MM.1S (cell line): ENCODE measurements at regions not wholly inside any gene's neighbourhood (a gene's known extent, or its start where the extent isn't known, plus 50 kb on each side); places are given as distances from the start of the nearest gene placed in this dataset.

Experiments used
- DNase-seq: peaks from one replicate; pipeline ENCODE4 v3.0.0-alpha.2; 2015
- H2AFZ ChIP-seq: fragments of 300-600 bp; sonication (generic); 2 replicates; pipeline ENCODE4 v1.6.0; 2016; ENCODE audit warnings: antibody characterized with exemption, low read length
- H3F3A ChIP-seq: fragments of 300-600 bp; sonication (generic); 2 replicates; pipeline ENCODE4 v1.6.1; 2016; ENCODE audit warnings: mild to moderate bottlenecking, antibody characterized with exemption, low read length, moderate library complexity, mixed read lengths; ENCODE audit not compliant: insufficient read depth
- H3K27ac ChIP-seq: fragments of 300-600 bp; sonication (generic); 2 replicates; pipeline ENCODE4 v1.5.1; 2016; ENCODE audit warnings: mild to moderate bottlenecking, low read length
- H3K27me3 ChIP-seq: fragments of 300-600 bp; sonication (generic); replicated peaks from 2 replicates; pipeline ENCODE4 v1.6.0; 2016; ENCODE audit warnings: low read length; ENCODE audit not compliant: insufficient read depth
- H3K36me3 ChIP-seq: fragments of 300-600 bp; sonication (generic); replicated peaks from 2 replicates; pipeline ENCODE4 v1.6.1; 2016; ENCODE audit warnings: mild to moderate bottlenecking, low read length, mixed read lengths; ENCODE audit not compliant: insufficient read depth
- H3K4me1 ChIP-seq: fragments of 300-600 bp; sonication (generic); 2 replicates; pipeline ENCODE4 v1.6.1; 2016; ENCODE audit warnings: low read length, mixed read lengths
- H3K4me2 ChIP-seq: fragments of 300-600 bp; sonication (generic); 2 replicates; pipeline ENCODE4 v1.6.0; 2016; ENCODE audit warnings: low read depth, low read length
- H3K4me3 ChIP-seq: fragments of 300-600 bp; sonication (generic); 2 replicates; pipeline ENCODE4 v1.5.1; 2016; ENCODE audit warnings: low read length, mixed read lengths
- H3K79me2 ChIP-seq: fragments of 300-600 bp; sonication (generic); 2 replicates; pipeline ENCODE4 v1.6.1; 2016; ENCODE audit warnings: mixed run types, low read length, mixed read lengths
- H3K9ac ChIP-seq: fragments of 300-600 bp; sonication (generic); 2 replicates; pipeline ENCODE4 v1.6.1; 2016; ENCODE audit warnings: low read length, mixed read lengths
- H3K9me2 ChIP-seq: fragments of 300-600 bp; sonication (generic); replicated peaks from 2 replicates; pipeline ENCODE4 v1.6.1; 2016; ENCODE audit warnings: mild to moderate bottlenecking, low read length, mixed read lengths; ENCODE audit not compliant: insufficient read depth
- H3K9me3 ChIP-seq: fragments of 300-600 bp; sonication (generic); replicated peaks from 2 replicates; pipeline ENCODE4 v1.6.1; 2016; ENCODE audit warnings: mild to moderate bottlenecking, low read length, mixed read lengths; ENCODE audit not compliant: insufficient read depth
- H4K20me1 ChIP-seq: fragments of 300-600 bp; sonication (generic); 2 replicates; pipeline ENCODE4 v1.6.1; 2016; ENCODE audit warnings: mild to moderate bottlenecking, low read length, moderate library complexity, mixed read lengths; ENCODE audit not compliant: insufficient read depth
- EZH2 ChIP-seq: fragments of 300-600 bp; sonication (generic); optimal IDR thresholded peaks from 2 replicates; pipeline ENCODE3; 2017; ENCODE audit warnings: low read depth, mild to moderate bottlenecking, antibody characterized with exemption, low read length, mixed read lengths
- EZH2phosphoT487 ChIP-seq: fragments of 300-600 bp; sonication (generic); IDR thresholded peaks from 2 replicates; pipeline ENCODE4 v1.6.1; 2018; ENCODE audit warnings: antibody characterized with exemption, low read length
- TF ChIP-seq, protein P1 (sequence below): fragments of 300-600 bp; sonication (generic); IDR thresholded peaks from 2 replicates; pipeline ENCODE4 v1.5.1; 2016; ENCODE audit warnings: antibody characterized with exemption, low read length, mixed read lengths

DNA sequence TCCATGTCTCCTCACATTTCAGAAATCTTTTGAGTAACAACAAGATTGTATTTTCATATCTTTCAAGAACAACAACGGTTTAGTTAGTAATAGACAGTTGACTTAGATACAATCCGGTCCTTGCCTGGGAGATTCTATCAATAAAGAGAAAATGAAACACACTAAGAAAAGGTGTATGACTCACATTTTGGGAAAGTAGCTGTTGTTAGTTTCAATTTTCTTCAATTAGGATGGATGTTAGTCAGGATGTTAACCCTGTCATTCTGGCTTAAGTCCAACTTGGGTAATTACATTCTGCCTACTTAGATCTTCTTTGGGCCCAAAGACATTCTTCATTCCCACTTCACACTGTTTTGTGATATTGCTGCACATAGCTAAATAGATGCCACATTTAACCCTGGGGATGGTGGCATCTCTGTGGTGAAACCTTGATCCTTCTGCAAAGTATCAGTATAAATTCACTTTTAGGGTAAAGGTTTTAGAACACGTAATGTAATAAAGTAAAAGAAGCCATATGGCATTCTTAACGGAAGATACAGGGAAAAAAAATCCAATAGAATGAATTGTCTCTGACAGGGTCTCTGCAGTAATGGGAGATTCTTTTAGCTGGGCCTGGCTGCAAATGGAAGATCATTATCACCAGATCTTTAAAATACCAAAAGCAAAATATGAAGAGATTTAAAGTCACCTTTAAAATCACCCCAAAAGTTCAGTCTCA, 365.5 kb downstream of the FIGN start:
- no peaks in the 10 kb centered on the region for H3K79me2 ChIP-seq
- H4K20me1 ChIP-seq = no peaks in the 10 kb centered on the region
- no peak overlapping the region for H2AFZ ChIP-seq
- H3K9ac ChIP-seq = no peak overlapping the region
- no peak for DNase-seq
- no peaks in the 10 kb centered on the region for H3K9me3 ChIP-seq
- no peak overlapping the region for H3K27ac ChIP-seq
- no peaks in the 10 kb centered on the region for H3F3A ChIP-seq
- TF ChIP-seq, protein P1, sequence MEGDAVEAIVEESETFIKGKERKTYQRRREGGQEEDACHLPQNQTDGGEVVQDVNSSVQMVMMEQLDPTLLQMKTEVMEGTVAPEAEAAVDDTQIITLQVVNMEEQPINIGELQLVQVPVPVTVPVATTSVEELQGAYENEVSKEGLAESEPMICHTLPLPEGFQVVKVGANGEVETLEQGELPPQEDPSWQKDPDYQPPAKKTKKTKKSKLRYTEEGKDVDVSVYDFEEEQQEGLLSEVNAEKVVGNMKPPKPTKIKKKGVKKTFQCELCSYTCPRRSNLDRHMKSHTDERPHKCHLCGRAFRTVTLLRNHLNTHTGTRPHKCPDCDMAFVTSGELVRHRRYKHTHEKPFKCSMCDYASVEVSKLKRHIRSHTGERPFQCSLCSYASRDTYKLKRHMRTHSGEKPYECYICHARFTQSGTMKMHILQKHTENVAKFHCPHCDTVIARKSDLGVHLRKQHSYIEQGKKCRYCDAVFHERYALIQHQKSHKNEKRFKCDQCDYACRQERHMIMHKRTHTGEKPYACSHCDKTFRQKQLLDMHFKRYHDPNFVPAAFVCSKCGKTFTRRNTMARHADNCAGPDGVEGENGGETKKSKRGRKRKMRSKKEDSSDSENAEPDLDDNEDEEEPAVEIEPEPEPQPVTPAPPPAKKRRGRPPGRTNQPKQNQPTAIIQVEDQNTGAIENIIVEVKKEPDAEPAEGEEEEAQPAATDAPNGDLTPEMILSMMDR = no peak
- no peak for TF ChIP-seq EZH2
- no peak for TF ChIP-seq EZH2phosphoT487
- no peaks in the 10 kb centered on the region for H3K27me3 ChIP-seq
- H3K4me3 ChIP-seq = no peak overlapping the region
- no peaks in the 10 kb centered on the region for H3K4me1 ChIP-seq
- no peaks in the 10 kb centered on the region for H3K9me2 ChIP-seq
- H3K4me2 ChIP-seq = no peak overlapping the region
- H3K36me3 ChIP-seq = no peaks in the 10 kb centered on the region

DNA sequence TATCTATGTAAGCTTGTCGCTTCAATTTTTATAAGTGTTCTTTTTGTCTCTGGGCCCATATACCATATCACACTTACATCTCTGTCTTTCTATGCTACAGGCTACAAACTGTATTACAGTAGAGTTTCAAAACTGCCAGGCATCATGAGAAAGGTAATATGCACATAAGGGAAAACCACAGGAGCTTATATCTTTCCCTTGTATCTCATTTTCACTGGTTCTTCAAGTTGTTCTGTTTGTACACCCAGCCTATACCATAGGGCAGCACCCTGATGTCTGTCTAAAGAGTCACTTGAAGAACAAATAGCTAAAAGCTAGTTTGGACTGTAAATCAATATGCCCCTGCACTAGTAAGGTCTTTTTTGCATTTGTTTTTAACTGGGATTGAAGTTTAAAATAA, 366.7 kb downstream of the FIGN start:
- Histone ChIP-seq H3K9me2 (no peaks in the 10 kb centered on the region), H4K20me1 (no peaks in the 10 kb centered on the region), H3F3A (no peaks in the 10 kb centered on the region), H3K4me3 (no peak overlapping the region), H3K27me3 (no peaks in the 10 kb centered on the region), H3K9me3 (no peaks in the 10 kb centered on the region), H3K27ac (no peak overlapping the region), H2AFZ (no peak overlapping the region), H3K79me2 (no peaks in the 10 kb centered on the region), H3K4me2 (no peak overlapping the region), H3K4me1 (no peaks in the 10 kb centered on the region), H3K9ac (no peak overlapping the region), H3K36me3 (no peaks in the 10 kb centered on the region)
- no peak for DNase-seq
- TF ChIP-seq EZH2phosphoT487 (no peak), EZH2 (no peak)
- TF ChIP-seq, protein P1 = no peak

DNA sequence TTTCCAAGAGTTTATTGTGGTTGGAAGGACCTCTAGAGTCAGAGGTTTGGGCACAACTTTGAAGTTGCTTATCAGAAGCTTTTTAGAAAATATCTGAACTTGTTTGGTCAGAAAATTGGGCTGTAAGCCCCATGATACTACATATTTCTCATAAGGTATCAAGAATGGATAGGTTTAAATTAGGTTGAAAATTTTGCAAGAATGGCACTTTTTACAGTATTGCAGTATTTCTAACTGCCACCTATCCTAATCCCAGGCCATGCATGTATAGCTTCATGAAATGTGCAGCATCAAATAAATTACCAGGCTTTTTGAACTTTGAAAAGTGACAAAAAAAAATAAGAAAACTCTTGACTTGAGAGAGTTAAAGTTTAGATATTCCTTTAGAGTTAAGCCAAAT, 367.2 kb downstream of the FIGN start:
- H3K9ac ChIP-seq = no peak overlapping the region
- H2AFZ ChIP-seq = no peak overlapping the region
- TF ChIP-seq EZH2 (no peak), EZH2phosphoT487 (no peak)
- TF ChIP-seq, protein P1 = no peak
- H3K9me3 ChIP-seq = no peaks in the 10 kb centered on the region
- no peaks in the 10 kb centered on the region for H3K36me3 ChIP-seq
- H3K9me2 ChIP-seq = no peaks in the 10 kb centered on the region
- H3F3A ChIP-seq = no peaks in the 10 kb centered on the region
- no peaks in the 10 kb centered on the region for H3K27me3 ChIP-seq
- no peak overlapping the region for H3K27ac ChIP-seq
- no peak for DNase-seq
- H4K20me1 ChIP-seq = no peaks in the 10 kb centered on the region
- H3K4me3 ChIP-seq = no peak overlapping the region
- H3K79me2 ChIP-seq = no peaks in the 10 kb centered on the region
- no peak overlapping the region for H3K4me2 ChIP-seq
- H3K4me1 ChIP-seq = no peaks in the 10 kb centered on the region
